ENCODE measurements at regions not wholly inside any gene's neighbourhood (a gene's known extent, or its start where the extent isn't known, plus 50 kb on each side); places are given as distances from the start of the nearest gene placed in this dataset.

DNA sequence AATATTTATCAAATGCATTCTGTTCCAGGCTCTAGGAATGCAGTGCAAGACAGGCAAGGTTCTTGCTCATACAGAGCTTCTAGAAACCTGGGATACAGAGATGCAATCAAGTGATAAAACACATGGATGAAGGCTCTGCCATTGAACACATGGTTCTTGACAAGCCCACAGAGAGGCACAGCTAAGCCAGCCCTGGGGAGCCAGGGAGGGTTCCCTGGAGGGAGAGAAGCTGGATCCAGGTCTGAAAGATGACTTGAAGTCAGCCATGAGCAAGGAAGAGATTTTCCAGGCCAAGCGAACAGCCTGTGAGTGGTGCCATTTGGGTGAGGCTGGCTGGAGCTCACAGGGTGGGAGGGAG lies 66.2 kb downstream of the IRF2BPL start:
- TF ChIP-seq POLR2AphosphoS5 (IDR thresholded peaks at IDR 0.05), result no peak
- TF ChIP-seq, protein P1, sequence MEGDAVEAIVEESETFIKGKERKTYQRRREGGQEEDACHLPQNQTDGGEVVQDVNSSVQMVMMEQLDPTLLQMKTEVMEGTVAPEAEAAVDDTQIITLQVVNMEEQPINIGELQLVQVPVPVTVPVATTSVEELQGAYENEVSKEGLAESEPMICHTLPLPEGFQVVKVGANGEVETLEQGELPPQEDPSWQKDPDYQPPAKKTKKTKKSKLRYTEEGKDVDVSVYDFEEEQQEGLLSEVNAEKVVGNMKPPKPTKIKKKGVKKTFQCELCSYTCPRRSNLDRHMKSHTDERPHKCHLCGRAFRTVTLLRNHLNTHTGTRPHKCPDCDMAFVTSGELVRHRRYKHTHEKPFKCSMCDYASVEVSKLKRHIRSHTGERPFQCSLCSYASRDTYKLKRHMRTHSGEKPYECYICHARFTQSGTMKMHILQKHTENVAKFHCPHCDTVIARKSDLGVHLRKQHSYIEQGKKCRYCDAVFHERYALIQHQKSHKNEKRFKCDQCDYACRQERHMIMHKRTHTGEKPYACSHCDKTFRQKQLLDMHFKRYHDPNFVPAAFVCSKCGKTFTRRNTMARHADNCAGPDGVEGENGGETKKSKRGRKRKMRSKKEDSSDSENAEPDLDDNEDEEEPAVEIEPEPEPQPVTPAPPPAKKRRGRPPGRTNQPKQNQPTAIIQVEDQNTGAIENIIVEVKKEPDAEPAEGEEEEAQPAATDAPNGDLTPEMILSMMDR (IDR thresholded peaks at IDR 0.05 in 8 of 11, conservative IDR thresholded peaks at IDR 0.05 in 3 of 11), result no peak
